HG03571 (cell line): ENCODE measurements at regions not wholly inside any gene's neighbourhood (a gene's known extent, or its start where the extent isn't known, plus 50 kb on each side); places are given as distances from the start of the nearest gene placed in this dataset.
"Not testable (repeated sequence)": the region's sequence is repeated elsewhere in the genome, so short reads cannot be mapped to it uniquely, and the experiment has no call there.

Experiments used
- ATAC-seq: cut with Tn5 transposase; IDR thresholded peaks from one replicate; pipeline ENCODE4 v1.9.1; 2021; ENCODE audit not compliant: unreplicated experiment

DNA sequence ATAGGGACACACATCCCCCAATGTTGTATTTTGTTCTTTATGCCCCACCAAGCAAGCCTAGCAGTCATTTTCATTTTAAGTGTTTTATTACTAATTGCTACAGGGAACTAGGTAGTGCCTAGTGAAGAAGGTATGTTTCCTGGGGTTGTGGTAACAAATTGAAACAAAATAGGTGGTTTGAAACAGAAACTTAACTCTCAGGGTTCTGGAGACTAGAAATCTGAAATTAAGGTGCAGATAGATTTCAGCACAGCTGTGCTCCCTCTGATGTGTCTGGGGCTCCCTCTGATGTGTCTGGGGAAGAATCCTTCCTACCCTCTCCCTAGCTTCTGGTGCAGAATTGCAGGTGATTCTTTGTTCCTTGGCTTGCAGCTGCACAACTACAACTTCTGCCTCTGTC lies 390.1 kb downstream of the ZFHX3 start:
- peak; percentile 94 for ATAC-seq

- ATAC-seq, result no peak
Observed at GRCh38 chr16:72657164-72657563, 390.8 kb downstream of the ZFHX3 start.

GRCh38 chr16:72654535-72654934 lies 393.4 kb downstream of the ZFHX3 start:
- ATAC-seq, result no peak

GRCh38 chr16:72649254-72649944 lies 398.5 kb downstream of the ZFHX3 start:
- no peak for ATAC-seq

DNA sequence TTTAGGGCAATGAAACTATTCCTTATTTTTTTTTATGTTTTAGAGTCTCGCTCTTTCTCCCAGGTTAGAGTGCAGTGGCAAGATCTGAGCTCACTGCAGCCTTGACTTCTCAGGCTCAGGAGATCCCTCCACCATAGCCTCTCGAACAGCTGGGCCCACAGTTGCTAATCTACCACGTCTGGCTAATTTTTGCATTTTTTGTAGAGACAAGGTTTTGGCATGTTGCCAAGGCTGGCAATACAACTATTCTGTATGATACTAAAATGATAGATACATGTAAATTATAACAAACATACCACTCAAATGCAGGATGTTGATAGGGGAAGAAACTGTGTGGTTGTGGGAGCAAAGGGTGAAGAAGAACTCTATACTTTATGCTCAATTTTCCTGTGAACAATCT lies 401.3 kb downstream of the ZFHX3 start:
- no peak for ATAC-seq

GRCh38 chr16:72645538-72645937 lies 402.4 kb downstream of the ZFHX3 start:
- ATAC-seq, result no peak

- no peak for ATAC-seq
Observed at GRCh38 chr16:72644911-72645310, 403.0 kb downstream of the ZFHX3 start.

DNA sequence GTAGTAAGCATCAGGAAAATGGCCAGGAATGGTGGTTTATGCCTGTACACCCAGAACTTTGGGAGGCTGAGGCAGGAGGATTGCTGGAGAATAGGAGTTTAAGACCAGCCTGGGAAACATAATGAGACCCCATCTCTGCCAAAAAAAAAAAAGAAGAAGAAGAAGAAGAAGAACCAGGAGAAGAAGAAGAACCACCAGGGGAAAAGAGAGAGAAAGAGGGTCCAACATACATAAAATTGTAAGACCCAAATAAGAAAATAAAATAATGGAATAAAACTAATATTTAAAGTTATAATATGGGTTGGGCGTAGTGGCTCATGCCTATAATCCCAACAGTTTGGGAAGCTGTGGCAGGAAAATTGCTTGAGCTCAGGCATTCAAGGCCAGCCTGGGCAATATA lies 408.4 kb downstream of the ZFHX3 start:
- no peak for ATAC-seq

- no peak for ATAC-seq
Observed at GRCh38 chr16:72637306-72637705, 410.6 kb downstream of the ZFHX3 start.

- no peak for ATAC-seq
Observed at GRCh38 chr16:72635694-72636093, 412.2 kb downstream of the ZFHX3 start.

GRCh38 chr16:72635104-72635503 lies 412.8 kb downstream of the ZFHX3 start:
- ATAC-seq, result no peak

- ATAC-seq, result not testable (repeated sequence)
Observed at GRCh38 chr16:72627182-72627896, 420.6 kb downstream of the ZFHX3 start.

DNA sequence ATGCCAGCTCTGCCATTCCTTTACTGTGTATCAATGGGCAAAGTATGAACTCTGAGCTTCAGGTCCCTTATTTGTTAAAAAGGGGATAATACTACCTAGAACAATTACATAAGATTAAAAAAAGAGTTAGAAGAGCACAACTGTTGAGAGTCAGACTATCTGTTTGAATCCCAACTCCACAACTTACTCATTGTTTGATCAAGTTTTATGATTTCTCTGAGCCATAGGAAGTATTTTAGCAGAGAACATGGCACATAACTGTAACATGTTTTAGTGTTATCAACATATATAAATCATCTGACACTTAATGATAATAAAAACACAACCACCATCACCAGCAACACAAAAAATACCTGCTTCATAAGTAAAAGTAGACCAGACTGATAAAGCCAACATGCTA lies 421.3 kb downstream of the ZFHX3 start:
- ATAC-seq, result no peak

DNA sequence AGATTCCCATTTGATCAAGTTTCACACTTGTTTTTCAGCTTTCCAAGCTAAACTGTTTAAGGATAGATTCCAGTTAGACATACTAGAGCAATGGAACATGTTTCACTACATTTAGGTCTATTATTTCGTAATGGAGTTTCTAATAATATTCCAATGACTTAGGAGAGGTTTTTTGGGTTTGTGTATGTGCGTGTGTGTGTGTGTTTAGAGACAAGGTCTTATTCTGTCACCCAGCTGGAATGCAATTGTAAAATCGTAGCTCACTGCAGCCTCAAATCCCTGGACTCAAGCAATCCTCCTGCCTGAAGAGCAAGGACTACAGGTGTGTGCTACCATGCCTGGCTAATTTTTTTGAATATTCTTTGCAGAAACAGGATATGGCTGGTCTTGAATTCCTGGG lies 426.3 kb downstream of the ZFHX3 start:
- ATAC-seq, result no peak

DNA sequence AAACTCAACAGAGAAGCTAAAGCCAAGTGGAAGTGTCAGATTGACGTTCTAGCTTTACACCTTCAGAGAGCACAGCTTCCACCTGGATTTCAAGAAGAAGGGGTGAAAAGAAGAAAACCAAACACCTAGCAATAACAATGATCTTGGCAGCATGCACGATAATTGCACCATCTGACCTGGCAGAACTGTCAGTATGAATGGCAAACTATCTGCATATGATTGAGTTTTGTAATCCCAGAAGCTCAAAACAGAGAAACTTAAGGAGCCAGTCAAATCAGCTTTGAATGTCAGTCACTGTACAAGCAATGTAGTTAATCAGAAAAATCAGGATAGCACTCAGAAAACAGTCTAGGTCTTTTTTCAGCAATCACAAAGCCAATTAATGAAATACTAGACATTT lies 427.1 kb downstream of the ZFHX3 start:
- ATAC-seq, result no peak

GRCh38 chr16:72620348-72620747 lies 427.6 kb downstream of the ZFHX3 start:
- no peak for ATAC-seq

DNA sequence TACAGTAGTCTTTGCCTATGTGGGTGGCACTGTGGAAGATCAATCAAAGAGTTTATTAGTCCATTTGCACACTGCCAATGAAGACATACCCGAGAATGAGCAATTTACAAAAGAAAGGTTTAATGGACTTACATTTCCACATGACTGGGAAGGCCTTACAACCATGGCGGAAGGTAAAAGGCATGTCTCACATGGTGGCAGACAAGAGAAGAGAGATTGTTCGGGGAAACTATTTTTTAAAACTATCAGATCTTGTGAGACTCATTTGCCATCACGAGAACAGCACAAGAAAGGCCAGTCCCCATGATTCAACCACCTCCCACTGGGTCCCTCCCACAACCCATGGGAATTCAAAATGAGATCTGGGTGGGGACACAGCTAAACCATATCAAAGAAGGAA lies 432.1 kb downstream of the ZFHX3 start:
- ATAC-seq, result no peak

DNA sequence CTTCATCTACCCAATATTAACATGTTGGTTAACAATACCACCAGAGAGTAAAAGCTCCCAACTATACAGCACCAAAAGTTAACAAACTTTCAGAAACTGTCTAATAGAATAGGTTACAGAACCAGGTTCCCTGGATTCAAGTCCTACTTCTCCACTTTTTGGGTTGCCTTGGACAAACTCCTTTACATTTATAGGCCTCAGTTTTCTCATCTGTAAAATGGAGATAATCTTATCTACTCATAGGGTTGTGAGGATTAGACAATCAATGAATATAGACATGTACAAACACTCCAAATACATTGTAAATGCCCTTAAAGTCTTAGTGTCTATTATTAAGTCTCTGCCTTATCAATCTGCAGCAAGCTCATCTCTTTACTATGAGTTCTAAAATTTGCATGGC lies 435.2 kb downstream of the ZFHX3 start:
- no peak for ATAC-seq

- no peak for ATAC-seq
Observed at GRCh38 chr16:72612256-72612655, 435.7 kb downstream of the ZFHX3 start.

GRCh38 chr16:72609933-72610332 lies 438.0 kb upstream of the PMFBP1 start:
- no peak for ATAC-seq

DNA sequence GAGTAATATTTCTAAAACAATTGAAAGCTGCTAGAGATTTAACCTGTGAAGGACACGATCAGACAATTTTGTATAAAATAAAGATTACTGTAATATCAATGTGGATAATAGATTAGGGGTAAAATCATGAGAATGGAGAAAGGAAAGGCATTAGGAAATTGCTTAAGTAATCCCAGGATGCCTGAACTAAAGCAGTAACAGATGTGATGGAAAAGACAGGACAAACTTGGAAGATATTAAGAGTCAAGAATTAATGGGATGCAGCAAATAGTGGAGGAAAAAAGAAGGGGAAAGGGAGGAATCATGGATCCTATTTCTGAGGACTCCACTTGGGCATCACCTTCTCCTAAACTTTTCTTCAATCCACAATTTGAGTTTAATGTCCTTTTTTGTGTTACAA lies 437.1 kb upstream of the PMFBP1 start:
- ATAC-seq, result no peak

DNA sequence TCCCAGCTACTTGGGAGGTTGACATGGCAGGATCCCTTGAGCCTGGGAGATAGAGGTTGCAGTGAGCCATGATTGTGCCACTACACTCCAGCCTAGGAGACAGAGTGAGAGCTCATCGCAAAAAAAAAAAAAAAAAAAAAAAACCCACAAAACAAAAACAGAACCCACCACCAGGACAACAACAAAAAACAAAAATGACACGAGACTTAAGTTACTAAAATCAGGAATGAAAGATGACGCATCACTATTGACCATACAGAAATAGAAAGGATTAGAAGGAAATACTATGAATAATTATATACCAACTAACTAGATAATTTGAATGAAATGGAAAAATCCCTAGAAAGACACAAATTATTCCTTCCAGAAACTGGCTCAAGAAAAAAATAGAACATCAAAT lies 432.4 kb upstream of the PMFBP1 start:
- ATAC-seq, result no peak

- ATAC-seq, result no peak
Observed at GRCh38 chr16:72602499-72602898, 430.5 kb upstream of the PMFBP1 start.
